Endodermal cell (in vitro differentiated cells): ENCODE measurements at regions not wholly inside any gene's neighbourhood (a gene's known extent, or its start where the extent isn't known, plus 50 kb on each side); places are given as distances from the start of the nearest gene placed in this dataset.
"Not testable (repeated sequence)": the region's sequence is repeated elsewhere in the genome, so short reads cannot be mapped to it uniquely, and the experiment has no call there.

Experiments
- DNase-seq: peaks from one replicate; pipeline ENCODE4 v3.0.0-alpha.2; 2017
- H3K27ac ChIP-seq: 2 replicates; pipeline ENCODE4 v1.5.1; 2013; ENCODE audit warnings: mild to moderate bottlenecking, low read depth, low read length, moderate library complexity
- H3K27me3 ChIP-seq: 2 replicates; pipeline ENCODE4 v1.6.1; 2013; ENCODE audit warnings: mild to moderate bottlenecking, low read length, moderate library complexity; ENCODE audit not compliant: insufficient read depth, control insufficient read depth, poor library complexity, severe bottlenecking
- H3K36me3 ChIP-seq: 2 replicates; pipeline ENCODE4 v1.7.0; 2013; ENCODE audit warnings: mild to moderate bottlenecking, low read length, moderate library complexity; ENCODE audit not compliant: control insufficient read depth, insufficient read depth
- H3K4me1 ChIP-seq: one replicate; pipeline ENCODE4 v1.7.0; 2013; ENCODE audit warnings: low read length; ENCODE audit not compliant: control insufficient read depth, insufficient read depth
- H3K4me3 ChIP-seq: 2 replicates; pipeline ENCODE4 v1.5.1; 2013; ENCODE audit warnings: mild to moderate bottlenecking, low read length, moderate library complexity
- H3K9ac ChIP-seq: 2 replicates; pipeline ENCODE4 v1.6.1; 2013; ENCODE audit warnings: mild to moderate bottlenecking, low read length, moderate library complexity; ENCODE audit not compliant: poor library complexity, severe bottlenecking; ENCODE audit errors: extremely low read depth
- H3K9me3 ChIP-seq: 2 replicates; pipeline ENCODE4 v1.6.1; 2013; ENCODE audit warnings: mild to moderate bottlenecking, low read length, moderate library complexity; ENCODE audit not compliant: control insufficient read depth
- H3K27ac Mint-ChIP-seq: 2 replicates; pipeline ENCODE4 v1.8.0; 2020; ENCODE audit warnings: mixed read lengths
- H3K27me3 Mint-ChIP-seq: 2 replicates; pipeline ENCODE4 v1.8.0; 2021; ENCODE audit warnings: mild to moderate bottlenecking, mixed read lengths; ENCODE audit not compliant: insufficient read depth
- H3K36me3 Mint-ChIP-seq: 2 replicates; pipeline ENCODE4 v1.8.0; 2020; ENCODE audit warnings: low read depth, mixed read lengths
- H3K4me1 Mint-ChIP-seq: 2 replicates; pipeline ENCODE4 v1.8.0; 2020; ENCODE audit warnings: mixed read lengths
- H3K4me3 Mint-ChIP-seq: 2 replicates; pipeline ENCODE4 v1.8.0; 2020; ENCODE audit warnings: mild to moderate bottlenecking, moderate library complexity, mixed read lengths
- H3K9me3 Mint-ChIP-seq: 2 replicates; pipeline ENCODE4 v1.8.0; 2020; ENCODE audit warnings: mild to moderate bottlenecking, mixed read lengths
- WGBS, 2 experiments: methylation state at CpG; one replicate each; pipeline versions ENCODE4 v1.1.5 to v1.1.7; 2013; ENCODE audit warnings: missing lambda C conversion rate in 2 of 2, mixed read lengths in 1 of 2; ENCODE audit not compliant: insufficient coverage in 1 of 2, insufficient read length in 1 of 2; 5-methylcytosine and 5-hydroxymethylcytosine counted together

- H3K9me3 ChIP-seq, H3K36me3 Mint-ChIP-seq, H3K9ac ChIP-seq, H3K27me3 ChIP-seq, H3K4me1 Mint-ChIP-seq, H3K4me3 ChIP-seq, H3K27ac Mint-ChIP-seq, DNase-seq, H3K36me3 ChIP-seq, H3K4me1 ChIP-seq, H3K4me3 Mint-ChIP-seq, H3K27me3 Mint-ChIP-seq, H3K27ac ChIP-seq: not testable (repeated sequence)
- WGBS, 2 experiments, result 54 to 100% methylated on average over 1 of the region's 2 CpGs
- peaks cover 22% of the 10 kb centered on the region for H3K9me3 Mint-ChIP-seq
These were observed 314.6 kb downstream of the TP53TG3F start for GRCh38 chr16:33773966-33774365.

DNA sequence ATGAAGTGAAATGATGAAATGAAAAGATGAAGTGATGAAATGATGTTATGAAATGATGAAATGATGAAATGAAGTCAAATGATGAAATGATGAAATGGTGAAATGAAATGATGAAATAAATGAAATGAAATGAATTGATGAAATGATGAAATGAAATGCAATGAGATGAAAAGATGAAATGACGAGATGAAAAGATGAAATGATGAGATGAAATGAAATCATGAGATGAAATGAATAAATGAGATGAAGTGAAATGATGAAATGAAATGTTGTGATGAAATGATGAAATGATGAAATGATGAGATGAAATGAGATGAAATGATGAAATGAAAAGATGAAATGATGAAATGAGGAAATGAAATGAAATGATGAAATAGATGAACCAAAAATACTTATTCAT lies 315.3 kb downstream of the TP53TG3F start:
- not testable (repeated sequence) for H3K36me3 Mint-ChIP-seq, H3K4me1 Mint-ChIP-seq, H3K27ac ChIP-seq, DNase-seq, H3K4me1 ChIP-seq, H3K4me3 ChIP-seq, H3K9ac ChIP-seq, H3K36me3 ChIP-seq, H3K9me3 ChIP-seq, H3K27ac Mint-ChIP-seq, H3K27me3 Mint-ChIP-seq, H3K27me3 ChIP-seq, H3K4me3 Mint-ChIP-seq
- WGBS, 2 experiments, result 58 to 70% methylated on average over 1 of the region's 1 CpG
- peaks cover 17% of the 10 kb centered on the region for H3K9me3 Mint-ChIP-seq

DNA sequence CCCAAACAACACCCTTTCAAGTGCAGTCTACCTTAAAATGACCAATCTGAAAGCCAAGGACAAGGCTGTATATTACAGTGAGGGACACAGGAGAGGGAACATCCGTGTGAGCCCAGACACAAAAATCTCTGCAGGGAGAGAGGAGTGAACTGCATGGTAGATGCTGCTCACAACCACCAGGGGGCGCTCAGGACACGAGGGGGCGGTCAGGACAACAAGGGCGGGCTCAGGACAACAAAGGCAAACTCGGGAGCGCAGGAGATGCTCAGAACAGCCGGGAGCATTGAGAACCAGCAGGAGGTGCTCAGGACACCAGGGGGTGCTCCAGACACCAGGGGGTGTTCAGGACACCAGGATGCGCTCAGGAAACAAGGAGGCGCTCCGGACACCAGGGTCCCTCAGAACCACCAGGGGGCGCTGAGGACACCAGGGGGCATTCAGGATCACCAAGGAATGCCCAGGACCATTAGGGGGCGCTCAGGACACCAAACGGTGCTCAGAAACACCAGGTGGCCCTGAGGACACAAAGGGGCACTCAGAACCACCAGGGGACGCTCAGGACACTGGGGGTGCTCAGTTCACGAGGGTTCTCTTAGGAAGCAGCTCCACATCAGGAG lies 357.0 kb downstream of the TP53TG3F start:
- H3K27me3 ChIP-seq, H3K4me1 Mint-ChIP-seq, H3K36me3 Mint-ChIP-seq, H3K36me3 ChIP-seq, H3K4me3 ChIP-seq, H3K27ac ChIP-seq, H3K4me1 ChIP-seq, H3K27ac Mint-ChIP-seq, H3K9me3 Mint-ChIP-seq, H3K27me3 Mint-ChIP-seq, H3K4me3 Mint-ChIP-seq, H3K9ac ChIP-seq, DNase-seq, H3K9me3 ChIP-seq: not testable (repeated sequence)
- no CpG with 5 or more reads among the region's 16 CpGs for WGBS, 2 experiments

- not testable (repeated sequence) for H3K4me3 Mint-ChIP-seq, H3K9me3 ChIP-seq, H3K4me3 ChIP-seq, H3K9ac ChIP-seq, H3K36me3 Mint-ChIP-seq, H3K27me3 Mint-ChIP-seq, H3K27ac Mint-ChIP-seq, H3K4me1 ChIP-seq, H3K4me1 Mint-ChIP-seq, H3K27me3 ChIP-seq, H3K36me3 ChIP-seq, H3K27ac ChIP-seq, DNase-seq, H3K9me3 Mint-ChIP-seq
- WGBS, 2 experiments, result 85% methylated on average over 7 of the region's 25 CpGs; no CpG with 5 or more reads in 1 of the 2 experiments
These were observed 365.3 kb downstream of the TP53TG3F start for GRCh38 chr16:33824736-33825135.

- not testable (repeated sequence) for H3K27ac ChIP-seq, H3K36me3 Mint-ChIP-seq, H3K4me3 ChIP-seq, H3K9ac ChIP-seq, H3K27me3 ChIP-seq, H3K27ac Mint-ChIP-seq, H3K9me3 Mint-ChIP-seq, H3K36me3 ChIP-seq, H3K4me3 Mint-ChIP-seq, DNase-seq, H3K4me1 ChIP-seq, H3K9me3 ChIP-seq, H3K4me1 Mint-ChIP-seq, H3K27me3 Mint-ChIP-seq
- 56% methylated on average over 1 of the region's 5 CpGs; no CpG with 5 or more reads in 1 of the 2 experiments for WGBS, 2 experiments
These were observed 368.1 kb downstream of the TP53TG3F start for GRCh38 chr16:33827522-33827921.

GRCh38 chr16:33839157-33839556 lies 379.7 kb downstream of the TP53TG3F start:
- H3K36me3 Mint-ChIP-seq, H3K36me3 ChIP-seq, H3K4me3 Mint-ChIP-seq, H3K27ac ChIP-seq, H3K4me1 Mint-ChIP-seq, H3K9me3 ChIP-seq, DNase-seq, H3K9ac ChIP-seq, H3K4me1 ChIP-seq, H3K27me3 ChIP-seq, H3K9me3 Mint-ChIP-seq, H3K4me3 ChIP-seq, H3K27ac Mint-ChIP-seq, H3K27me3 Mint-ChIP-seq: not testable (repeated sequence)
- no CpG with 5 or more reads among the region's 3 CpGs for WGBS, 2 experiments

- H3K27ac Mint-ChIP-seq, result not testable (repeated sequence)
These were observed 385.1 kb downstream of the TP53TG3F start for GRCh38 chr16:33844533-33844932.

More at GRCh38 chr16:33844533-33844932, 385.1 kb downstream of the TP53TG3F start:
- not testable (repeated sequence) for H3K4me1 Mint-ChIP-seq, H3K4me3 ChIP-seq, H3K27ac ChIP-seq, DNase-seq, H3K36me3 Mint-ChIP-seq, H3K36me3 ChIP-seq, H3K9me3 ChIP-seq, H3K4me3 Mint-ChIP-seq, H3K27me3 ChIP-seq, H3K27me3 Mint-ChIP-seq, H3K4me1 ChIP-seq, H3K9ac ChIP-seq
- 59% methylated on average over 7 of the region's 10 CpGs; no CpG with 5 or more reads in 1 of the 2 experiments for WGBS, 2 experiments
- H3K9me3 Mint-ChIP-seq, result peaks cover 15% of the 10 kb centered on the region
